Activated naive CD8-positive, alpha-beta T cell (primary cell): ENCODE measurements at regions not wholly inside any gene's neighbourhood (a gene's known extent, or its start where the extent isn't known, plus 50 kb on each side); places are given as distances from the start of the nearest gene placed in this dataset.

Source experiments
- H3K27ac Mint-ChIP-seq: one replicate; pipeline ENCODE4 v1.8.0; 2021; ENCODE audit warnings: mixed read lengths
- H3K27me3 Mint-ChIP-seq: one replicate; pipeline ENCODE4 v1.8.0; 2021; ENCODE audit warnings: mixed read lengths
- H3K36me3 Mint-ChIP-seq: one replicate; pipeline ENCODE4 v1.8.0; 2021; ENCODE audit warnings: mixed read lengths
- H3K4me1 Mint-ChIP-seq: one replicate; pipeline ENCODE4 v1.8.0; 2021; ENCODE audit warnings: low read depth, mixed read lengths
- H3K4me3 Mint-ChIP-seq: one replicate; pipeline ENCODE4 v1.8.0; 2021; ENCODE audit warnings: mild to moderate bottlenecking, mixed read lengths
- H3K9me3 Mint-ChIP-seq: one replicate; pipeline ENCODE4 v1.8.0; 2021; ENCODE audit warnings: low read depth, mixed read lengths

GRCh38 chr4:11042760-11043159 is 358.2 kb upstream of the CLNK start:
- H3K36me3 Mint-ChIP-seq = no peaks in the 10 kb centered on the region
- H3K27me3 Mint-ChIP-seq = no peaks in the 10 kb centered on the region
- peaks cover 10% of the 10 kb centered on the region for H3K9me3 Mint-ChIP-seq
- no peak overlapping the region for H3K4me3 Mint-ChIP-seq
- H3K27ac Mint-ChIP-seq = no peak overlapping the region
- H3K4me1 Mint-ChIP-seq = no peaks in the 10 kb centered on the region

DNA sequence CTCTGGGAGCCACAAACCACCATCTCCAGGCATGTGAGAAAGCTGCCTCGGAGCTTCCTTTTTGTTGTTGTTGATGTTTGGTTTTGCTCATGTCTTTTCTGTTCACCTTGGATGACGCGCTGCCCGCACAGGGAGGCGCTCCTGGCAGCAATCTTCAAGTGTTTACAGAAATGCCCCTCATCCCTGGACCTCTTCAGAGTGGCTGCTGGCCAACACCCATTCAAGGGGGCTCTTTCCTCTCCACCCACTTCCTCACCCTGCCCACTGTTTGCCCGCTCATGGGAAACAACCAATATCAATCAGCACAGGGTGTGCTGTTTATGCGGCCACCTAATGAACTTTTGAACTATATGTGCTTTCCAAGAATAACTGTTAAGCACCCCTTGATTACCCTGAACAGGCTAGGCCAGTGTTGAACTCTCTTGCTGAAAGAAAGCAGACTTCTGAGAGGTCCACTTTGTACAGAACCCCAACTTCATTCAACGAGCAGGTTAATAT is 355.1 kb upstream of the CLNK start:
- Mint-ChIP-seq H3K9me3 (no peaks in the 10 kb centered on the region), H3K27me3 (no peaks in the 10 kb centered on the region), H3K4me3 (no peak overlapping the region), H3K27ac (no peak overlapping the region), H3K36me3 (no peaks in the 10 kb centered on the region), H3K4me1 (no peaks in the 10 kb centered on the region)

- H3K27ac Mint-ChIP-seq = no peak overlapping the region
- H3K4me3 Mint-ChIP-seq = no peak overlapping the region
- no peaks in the 10 kb centered on the region for H3K9me3 Mint-ChIP-seq
- H3K27me3 Mint-ChIP-seq = no peaks in the 10 kb centered on the region
- no peaks in the 10 kb centered on the region for H3K36me3 Mint-ChIP-seq
- no peaks in the 10 kb centered on the region for H3K4me1 Mint-ChIP-seq
These were observed 354.4 kb upstream of the CLNK start for GRCh38 chr4:11038926-11039325.

GRCh38 chr4:11037637-11038036 is 353.1 kb upstream of the CLNK start:
- H3K9me3 Mint-ChIP-seq = no peaks in the 10 kb centered on the region
- no peaks in the 10 kb centered on the region for H3K36me3 Mint-ChIP-seq
- no peaks in the 10 kb centered on the region for H3K27me3 Mint-ChIP-seq
- no peaks in the 10 kb centered on the region for H3K4me1 Mint-ChIP-seq
- no peak overlapping the region for H3K4me3 Mint-ChIP-seq
- no peak overlapping the region for H3K27ac Mint-ChIP-seq

DNA sequence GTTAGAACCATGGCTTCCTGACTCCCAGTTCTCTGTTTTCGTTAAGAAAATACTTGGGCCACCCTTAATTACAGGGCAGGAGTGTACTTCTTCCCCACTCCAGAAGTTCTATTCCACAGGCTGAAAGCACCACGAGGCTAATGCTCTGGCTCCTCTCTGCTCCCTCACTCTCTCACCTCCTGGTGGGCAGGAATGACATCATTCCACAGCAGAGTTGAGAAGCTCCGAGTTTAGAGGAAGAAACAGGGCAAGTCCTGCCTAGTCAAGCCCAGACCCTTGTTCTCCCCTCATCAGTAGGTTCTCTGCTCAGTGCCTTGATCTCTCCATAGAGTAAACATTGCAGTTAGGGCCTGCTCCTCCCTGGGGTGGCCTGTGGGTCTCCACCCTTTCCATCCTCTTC is 343.8 kb upstream of the CLNK start:
- H3K9me3 Mint-ChIP-seq = peaks cover 3% of the 10 kb centered on the region
- no peaks in the 10 kb centered on the region for H3K36me3 Mint-ChIP-seq
- H3K4me1 Mint-ChIP-seq = no peaks in the 10 kb centered on the region
- no peak overlapping the region for H3K27ac Mint-ChIP-seq
- H3K4me3 Mint-ChIP-seq = no peak overlapping the region
- peaks cover 2% of the 10 kb centered on the region for H3K27me3 Mint-ChIP-seq

DNA sequence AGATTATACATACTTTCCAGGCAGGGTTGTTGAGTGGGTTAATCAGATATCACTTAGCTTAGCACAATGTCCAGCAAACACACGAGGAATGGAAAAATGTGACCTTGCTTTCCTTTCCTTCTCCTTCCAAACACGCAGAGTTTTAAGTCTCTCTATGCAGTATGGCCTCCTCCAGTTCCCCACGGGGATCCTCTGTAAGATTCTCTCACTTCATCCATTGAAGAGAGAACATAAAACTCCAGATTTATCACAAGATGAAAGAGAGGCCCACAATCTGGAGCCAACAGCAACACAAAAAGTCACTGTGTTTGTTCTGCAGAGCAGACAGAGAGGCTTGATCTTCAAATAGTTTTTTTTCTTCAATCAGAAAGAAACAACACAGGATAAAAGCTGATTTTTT is 336.8 kb upstream of the CLNK start:
- H3K4me3 Mint-ChIP-seq = no peak overlapping the region
- peaks cover 2% of the 10 kb centered on the region for H3K27me3 Mint-ChIP-seq
- H3K27ac Mint-ChIP-seq = no peak overlapping the region
- no peaks in the 10 kb centered on the region for H3K36me3 Mint-ChIP-seq
- H3K4me1 Mint-ChIP-seq = no peaks in the 10 kb centered on the region
- H3K9me3 Mint-ChIP-seq = no peaks in the 10 kb centered on the region

GRCh38 chr4:11019451-11020240 is 335.1 kb upstream of the CLNK start:
- no peaks in the 10 kb centered on the region for H3K4me1 Mint-ChIP-seq
- no peaks in the 10 kb centered on the region for H3K27me3 Mint-ChIP-seq
- H3K4me3 Mint-ChIP-seq = no peak overlapping the region
- H3K27ac Mint-ChIP-seq = no peak overlapping the region
- no peaks in the 10 kb centered on the region for H3K36me3 Mint-ChIP-seq
- H3K9me3 Mint-ChIP-seq = no peaks in the 10 kb centered on the region

- no peaks in the 10 kb centered on the region for H3K36me3 Mint-ChIP-seq
- no peak overlapping the region for H3K4me3 Mint-ChIP-seq
- no peaks in the 10 kb centered on the region for H3K4me1 Mint-ChIP-seq
- H3K27me3 Mint-ChIP-seq = peaks cover 4% of the 10 kb centered on the region
- no peak overlapping the region for H3K27ac Mint-ChIP-seq
- H3K9me3 Mint-ChIP-seq = no peaks in the 10 kb centered on the region
These were observed 329.6 kb upstream of the CLNK start for GRCh38 chr4:11014199-11014598.

DNA sequence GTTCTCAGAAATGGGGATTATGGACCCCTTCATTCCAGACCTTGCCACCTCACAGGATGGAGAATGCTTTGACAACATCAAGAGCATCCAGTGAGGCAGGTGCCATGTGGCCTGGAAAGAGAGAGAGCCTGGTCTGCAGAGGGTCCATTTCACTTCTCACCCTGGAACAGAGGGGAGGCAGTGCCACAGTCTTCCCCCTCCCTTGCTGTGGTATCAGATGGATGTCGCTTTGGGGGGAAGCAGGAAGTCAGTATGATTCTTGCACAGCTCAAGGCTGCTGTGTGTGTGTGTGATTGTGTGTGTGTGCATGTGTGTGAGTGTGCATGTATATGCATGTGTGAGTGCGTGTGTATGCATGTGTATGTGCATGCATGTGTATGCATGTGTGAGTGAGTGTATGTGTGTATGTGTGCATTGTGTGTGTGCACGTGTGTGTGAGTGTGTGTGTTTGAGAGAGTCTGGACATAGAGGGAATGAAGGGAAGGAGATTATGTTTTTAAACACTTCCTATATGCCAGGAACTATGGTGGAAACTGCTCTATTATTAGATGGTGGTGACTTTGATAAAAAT is 328.6 kb upstream of the CLNK start:
- H3K4me1 Mint-ChIP-seq = no peaks in the 10 kb centered on the region
- no peak overlapping the region for H3K27ac Mint-ChIP-seq
- H3K27me3 Mint-ChIP-seq = peaks cover 4% of the 10 kb centered on the region
- H3K36me3 Mint-ChIP-seq = no peaks in the 10 kb centered on the region
- no peaks in the 10 kb centered on the region for H3K9me3 Mint-ChIP-seq
- H3K4me3 Mint-ChIP-seq = no peak overlapping the region

DNA sequence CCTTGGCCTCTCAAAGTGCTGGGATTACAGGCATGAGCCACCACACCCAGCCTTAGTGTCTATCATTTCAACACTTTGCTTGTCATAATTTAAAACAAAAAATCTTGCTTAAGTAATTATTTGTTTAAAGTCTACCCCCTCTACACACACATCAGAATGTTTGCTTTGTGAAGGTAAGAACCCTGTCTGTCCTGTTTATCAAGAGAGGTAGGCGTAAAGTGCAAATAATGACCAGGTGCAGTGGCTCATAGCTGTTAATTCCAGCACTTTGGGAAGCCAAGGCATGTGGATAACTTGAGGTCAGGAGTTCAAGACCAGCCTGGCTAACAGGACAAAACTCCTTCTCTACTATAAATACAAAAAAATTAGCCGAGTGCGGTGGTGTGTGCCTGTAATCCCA is 326.7 kb upstream of the CLNK start:
- H3K4me3 Mint-ChIP-seq = no peak overlapping the region
- H3K36me3 Mint-ChIP-seq = no peaks in the 10 kb centered on the region
- H3K4me1 Mint-ChIP-seq = no peaks in the 10 kb centered on the region
- H3K27me3 Mint-ChIP-seq = peaks cover 4% of the 10 kb centered on the region
- no peak overlapping the region for H3K27ac Mint-ChIP-seq
- no peaks in the 10 kb centered on the region for H3K9me3 Mint-ChIP-seq

DNA sequence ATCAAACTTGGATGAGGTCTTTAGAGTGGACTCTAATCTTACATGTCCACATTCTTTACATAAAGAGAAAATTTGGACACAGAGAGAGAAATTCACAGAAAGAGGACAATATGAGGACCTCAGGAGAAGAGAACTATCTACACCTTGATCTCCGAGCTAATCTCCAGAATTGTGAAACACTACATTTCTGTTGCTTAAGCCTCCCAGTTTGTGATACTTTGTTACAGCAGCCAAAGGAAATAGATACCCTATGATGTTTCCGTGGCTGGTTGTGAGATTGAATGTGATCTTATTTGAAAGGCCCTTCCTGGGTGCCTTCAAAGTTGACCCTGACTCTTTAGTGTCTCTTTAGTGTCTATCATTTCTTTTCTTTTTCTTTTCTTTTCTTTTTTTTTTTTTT is 326.1 kb upstream of the CLNK start:
- Mint-ChIP-seq H3K27ac (no peak overlapping the region), H3K36me3 (no peaks in the 10 kb centered on the region), H3K9me3 (no peaks in the 10 kb centered on the region), H3K4me3 (no peak overlapping the region), H3K27me3 (peaks cover 4% of the 10 kb centered on the region), H3K4me1 (no peaks in the 10 kb centered on the region)

GRCh38 chr4:11009281-11009680 is 324.7 kb upstream of the CLNK start:
- Mint-ChIP-seq H3K27ac (no peak overlapping the region), H3K27me3 (peaks cover 4% of the 10 kb centered on the region), H3K4me1 (peaks cover 4% of the 10 kb centered on the region), H3K36me3 (no peaks in the 10 kb centered on the region), H3K4me3 (no peak overlapping the region), H3K9me3 (no peaks in the 10 kb centered on the region)

GRCh38 chr4:11005300-11005699 is 320.7 kb upstream of the CLNK start:
- Mint-ChIP-seq H3K4me1 (peaks cover 4% of the 10 kb centered on the region), H3K4me3 (no peak overlapping the region), H3K27ac (no peak overlapping the region), H3K27me3 (no peaks in the 10 kb centered on the region), H3K36me3 (no peaks in the 10 kb centered on the region), H3K9me3 (no peaks in the 10 kb centered on the region)

DNA sequence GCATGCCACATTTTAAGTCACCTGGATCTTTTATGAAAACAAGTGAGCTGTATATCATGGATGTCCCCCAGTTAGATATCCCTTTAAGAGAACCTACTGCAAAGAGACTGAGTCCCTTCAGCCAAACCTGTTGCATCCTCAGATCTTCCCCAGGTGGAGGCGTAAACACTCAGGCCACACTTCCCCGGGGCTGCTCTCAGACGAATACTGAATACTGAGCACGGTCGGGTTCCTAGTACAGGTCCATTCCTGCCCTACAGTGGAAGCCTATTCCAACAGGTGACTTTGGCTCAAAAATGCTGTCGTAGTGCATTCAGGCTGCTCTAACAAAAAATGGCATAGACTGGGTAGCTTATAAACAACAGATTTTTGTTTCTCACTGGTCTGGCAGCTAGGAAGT is 320.2 kb upstream of the CLNK start:
- H3K4me1 Mint-ChIP-seq = peaks cover 4% of the 10 kb centered on the region
- no peaks in the 10 kb centered on the region for H3K36me3 Mint-ChIP-seq
- no peaks in the 10 kb centered on the region for H3K27me3 Mint-ChIP-seq
- H3K27ac Mint-ChIP-seq = no peak overlapping the region
- H3K9me3 Mint-ChIP-seq = no peaks in the 10 kb centered on the region
- no peak overlapping the region for H3K4me3 Mint-ChIP-seq

DNA sequence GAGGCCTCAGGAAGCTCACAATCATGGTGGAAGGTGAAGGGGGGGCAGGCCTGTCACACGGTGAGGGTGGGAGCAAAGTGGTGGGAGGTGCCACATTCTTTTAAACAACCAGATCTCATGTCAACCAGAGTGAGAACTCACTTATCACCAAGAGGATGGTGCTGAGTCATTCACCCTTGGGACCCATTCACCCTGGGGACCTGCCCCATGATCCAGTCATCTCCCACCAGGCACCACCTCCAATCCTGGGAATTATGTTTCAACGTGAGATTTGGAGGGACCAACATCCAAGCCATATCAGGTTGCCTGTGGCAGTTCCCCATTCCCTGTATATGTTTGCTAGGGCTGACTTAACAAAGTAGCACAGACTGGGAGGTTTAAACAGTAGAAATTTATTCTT is 318.4 kb upstream of the CLNK start:
- no peaks in the 10 kb centered on the region for H3K9me3 Mint-ChIP-seq
- peaks cover 4% of the 10 kb centered on the region for H3K4me1 Mint-ChIP-seq
- H3K27me3 Mint-ChIP-seq = no peaks in the 10 kb centered on the region
- no peak overlapping the region for H3K4me3 Mint-ChIP-seq
- no peaks in the 10 kb centered on the region for H3K36me3 Mint-ChIP-seq
- H3K27ac Mint-ChIP-seq = no peak overlapping the region

DNA sequence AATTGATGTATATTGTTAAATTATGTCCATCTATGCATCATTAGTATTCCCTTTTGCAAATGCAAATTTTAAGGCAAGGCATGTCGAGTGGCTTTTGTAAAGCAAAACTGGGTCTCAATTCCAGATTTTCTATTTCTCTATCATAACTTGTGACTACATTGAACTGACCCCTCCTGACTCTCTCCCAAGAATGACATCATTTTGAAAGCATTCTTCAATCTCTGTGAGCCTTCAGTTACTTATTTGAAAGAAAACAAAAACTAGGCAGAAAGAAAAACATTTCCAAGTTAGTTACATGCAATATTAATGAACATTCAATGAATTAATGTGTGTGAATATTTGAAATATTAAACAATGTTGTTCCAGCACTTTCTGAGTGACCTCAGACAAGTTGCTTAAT is 314.3 kb upstream of the CLNK start:
- Mint-ChIP-seq H3K4me1 (no peaks in the 10 kb centered on the region), H3K27me3 (no peaks in the 10 kb centered on the region), H3K4me3 (no peak overlapping the region), H3K27ac (no peak overlapping the region), H3K9me3 (no peaks in the 10 kb centered on the region), H3K36me3 (no peaks in the 10 kb centered on the region)
